RWPE1 (cell line): ENCODE measurements at regions not wholly inside any gene's neighbourhood (a gene's known extent, or its start where the extent isn't known, plus 50 kb on each side); places are given as distances from the start of the nearest gene placed in this dataset.

Source experiments
- CTCF ChIA-PET: fragments of 350-600 bp; sonication (Branson Sonifier 250); formaldehyde crosslinking; extraction: SDS; loops from one replicate; lab custom pipeline; 2021; lab: Yijun Ruan, JAX
- POLR2A ChIA-PET: fragments of 400-600 bp; formaldehyde crosslinking; extraction: SDS; loops from one replicate; lab custom pipeline; 2020; ENCODE audit warnings: antibody characterized with exemption; ENCODE audit not compliant: low non-redundant PET; lab: Yijun Ruan, JAX
- DNase-seq: peaks from one replicate; pipeline ENCODE4 v3.0.0; 2012; ENCODE audit warnings: low spot score
- H3K27ac ChIP-seq: fragments of 450-650 bp; 2 replicates; pipeline ENCODE4 v1.5.1; 2017
- CTCF ChIP-seq: fragments of 450-650 bp; conservative IDR thresholded peaks from 2 replicates; pipeline ENCODE4 v1.5.1; 2017; ENCODE audit warnings: low read depth, mild to moderate bottlenecking

GRCh38 chr10:23868121-23868520 is 340.8 kb upstream of the KIAA1217 start:
- no peak for DNase-seq
- no peak overlapping the region for H3K27ac ChIP-seq
- ChIA-PET POLR2A (no interaction called here), CTCF (no interaction called here)
- no peak for TF ChIP-seq CTCF

- POLR2A ChIA-PET: no interaction called here
- no peak for TF ChIP-seq CTCF
- no peak for DNase-seq
- CTCF ChIA-PET: no interaction called here
- H3K27ac ChIP-seq: no peak overlapping the region
Measured at GRCh38 chr10:23869548-23869947, 339.4 kb upstream of the KIAA1217 start.

GRCh38 chr10:23869996-23870395 is 338.9 kb upstream of the KIAA1217 start:
- ChIA-PET CTCF (no interaction called here), POLR2A (no interaction called here)
- DNase-seq: no peak
- no peak overlapping the region for H3K27ac ChIP-seq
- no peak for TF ChIP-seq CTCF

- no peak overlapping the region for H3K27ac ChIP-seq
- ChIA-PET POLR2A (no interaction called here), CTCF (no interaction called here)
- TF ChIP-seq CTCF: no peak
- no peak for DNase-seq
Measured at GRCh38 chr10:23870651-23871610, 338.0 kb upstream of the KIAA1217 start.

- CTCF ChIA-PET: no interaction called here
- POLR2A ChIA-PET: no interaction called here
- H3K27ac ChIP-seq: no peak overlapping the region
- no peak for TF ChIP-seq CTCF
- no peak for DNase-seq
Measured at GRCh38 chr10:23872290-23872689, 336.6 kb upstream of the KIAA1217 start.

- TF ChIP-seq CTCF: no peak
- no peak overlapping the region for H3K27ac ChIP-seq
- DNase-seq: no peak
- ChIA-PET POLR2A (no interaction called here), CTCF (no interaction called here)
Measured at GRCh38 chr10:23877791-23878320, 331.1 kb upstream of the KIAA1217 start.
